ENCODE measurements at regions not wholly inside any gene's neighbourhood (a gene's known extent, or its start where the extent isn't known, plus 50 kb on each side); places are given as distances from the start of the nearest gene placed in this dataset.

- H3K4me1 Mint-ChIP-seq = no peaks in the 10 kb centered on the region
- H3K27me3 Mint-ChIP-seq = no peaks in the 10 kb centered on the region
- no peak overlapping the region for H3K4me3 Mint-ChIP-seq
- no peak for DNase-seq
- peaks cover 3 to 4% of the 10 kb centered on the region in 2 donors for H3K9me3 Mint-ChIP-seq
- H3K27ac Mint-ChIP-seq = no peak overlapping the region
- no peaks in the 10 kb centered on the region for H3K36me3 Mint-ChIP-seq
- no peak for ATAC-seq (replicated peaks)
These were observed 56.9 kb downstream of the SLITRK6 start for GRCh38 chr13:85742355-85742754.

GRCh38 chr13:85741017-85741416 is 58.2 kb downstream of the SLITRK6 start:
- DNase-seq (no peak), ATAC-seq (replicated peaks) (no peak)
- H3K27ac Mint-ChIP-seq = no peak overlapping the region
- peaks cover 6 to 11% of the 10 kb centered on the region in 2 donors for H3K9me3 Mint-ChIP-seq
- H3K27me3 Mint-ChIP-seq = no peaks in the 10 kb centered on the region
- no peaks in the 10 kb centered on the region for H3K4me1 Mint-ChIP-seq
- H3K4me3 Mint-ChIP-seq = no peak overlapping the region
- no peaks in the 10 kb centered on the region for H3K36me3 Mint-ChIP-seq

GRCh38 chr13:85738696-85739320 is 60.4 kb downstream of the SLITRK6 start:
- no peaks in the 10 kb centered on the region for H3K27me3 Mint-ChIP-seq
- no peak overlapping the region for H3K4me3 Mint-ChIP-seq

GRCh38 chr13:85737952-85738351 is 61.3 kb downstream of the SLITRK6 start:
- DNase-seq (no peak), ATAC-seq (replicated peaks) (peak in 1 of 2 donors; percentile 42)
- H3K4me1 Mint-ChIP-seq = no peaks in the 10 kb centered on the region
- no peaks in the 10 kb centered on the region for H3K27me3 Mint-ChIP-seq
- H3K36me3 Mint-ChIP-seq = no peaks in the 10 kb centered on the region
- H3K4me3 Mint-ChIP-seq = no peak overlapping the region
- peaks cover 6 to 11% of the 10 kb centered on the region in 2 donors for H3K9me3 Mint-ChIP-seq
- no peak overlapping the region for H3K27ac Mint-ChIP-seq

More at GRCh38 chr13:85738696-85739320, 60.4 kb downstream of the SLITRK6 start:
- Mint-ChIP-seq H3K9me3 (peaks cover 6 to 11% of the 10 kb centered on the region in 2 donors), H3K36me3 (no peaks in the 10 kb centered on the region), H3K4me1 (no peaks in the 10 kb centered on the region), H3K27ac (no peak overlapping the region)
- DNase-seq (no peak), ATAC-seq (replicated peaks) (no peak)

GRCh38 chr13:85729296-85729695 is 69.9 kb downstream of the SLITRK6 start:
- Mint-ChIP-seq H3K27ac (no peak overlapping the region), H3K4me1 (no peaks in the 10 kb centered on the region), H3K27me3 (no peaks in the 10 kb centered on the region), H3K36me3 (no peaks in the 10 kb centered on the region), H3K9me3 (no peaks in the 10 kb centered on the region), H3K4me3 (no peak overlapping the region)
- no peak for ATAC-seq (replicated peaks)
- no peak for DNase-seq

GRCh38 chr13:85728811-85729210 is 70.4 kb downstream of the SLITRK6 start:
- no peak overlapping the region for H3K27ac Mint-ChIP-seq
- H3K36me3 Mint-ChIP-seq = no peaks in the 10 kb centered on the region
- no peak overlapping the region for H3K4me3 Mint-ChIP-seq
- ATAC-seq (replicated peaks) (no peak), DNase-seq (no peak)
- H3K4me1 Mint-ChIP-seq = no peaks in the 10 kb centered on the region
- H3K27me3 Mint-ChIP-seq = no peaks in the 10 kb centered on the region
- no peaks in the 10 kb centered on the region for H3K9me3 Mint-ChIP-seq

- H3K27ac Mint-ChIP-seq = no peak overlapping the region
- no peaks in the 10 kb centered on the region for H3K4me1 Mint-ChIP-seq
- H3K9me3 Mint-ChIP-seq = no peaks in the 10 kb centered on the region
- no peak overlapping the region for H3K4me3 Mint-ChIP-seq
- no peaks in the 10 kb centered on the region for H3K36me3 Mint-ChIP-seq
- no peaks in the 10 kb centered on the region for H3K27me3 Mint-ChIP-seq
- ATAC-seq (replicated peaks) (no peak), DNase-seq (no peak)
These were observed 73.8 kb downstream of the SLITRK6 start for GRCh38 chr13:85725433-85725832.

GRCh38 chr13:85724546-85725432 is 74.4 kb downstream of the SLITRK6 start:
- H3K27ac Mint-ChIP-seq = no peak overlapping the region
- H3K36me3 Mint-ChIP-seq = no peaks in the 10 kb centered on the region
- H3K27me3 Mint-ChIP-seq = no peaks in the 10 kb centered on the region
- H3K4me1 Mint-ChIP-seq = no peaks in the 10 kb centered on the region
- ATAC-seq (replicated peaks) (no peak), DNase-seq (no peak)
- no peak overlapping the region for H3K4me3 Mint-ChIP-seq
- H3K9me3 Mint-ChIP-seq = no peaks in the 10 kb centered on the region

GRCh38 chr13:85719749-85720148 is 79.5 kb downstream of the SLITRK6 start:
- ATAC-seq (replicated peaks) = no peak
- H3K27ac Mint-ChIP-seq = no peak overlapping the region
- no peaks in the 10 kb centered on the region for H3K4me1 Mint-ChIP-seq
- no peaks in the 10 kb centered on the region for H3K27me3 Mint-ChIP-seq
- no peak overlapping the region for H3K4me3 Mint-ChIP-seq
- H3K9me3 Mint-ChIP-seq = no peaks in the 10 kb centered on the region
- DNase-seq = no peak
- H3K36me3 Mint-ChIP-seq = no peaks in the 10 kb centered on the region

GRCh38 chr13:85717921-85718320 is 81.3 kb downstream of the SLITRK6 start:
- ATAC-seq (replicated peaks) (no peak), DNase-seq (no peak)
- Mint-ChIP-seq H3K9me3 (no peaks in the 10 kb centered on the region), H3K36me3 (no peaks in the 10 kb centered on the region), H3K27ac (no peak overlapping the region), H3K27me3 (no peaks in the 10 kb centered on the region), H3K4me1 (no peaks in the 10 kb centered on the region), H3K4me3 (no peak overlapping the region)

GRCh38 chr13:85710545-85710944 is 88.7 kb downstream of the SLITRK6 start:
- no peak overlapping the region for H3K4me3 Mint-ChIP-seq
- H3K4me1 Mint-ChIP-seq = no peaks in the 10 kb centered on the region
- DNase-seq = no peak
- H3K27me3 Mint-ChIP-seq = no peaks in the 10 kb centered on the region
- ATAC-seq (replicated peaks) = no peak
- no peaks in the 10 kb centered on the region for H3K36me3 Mint-ChIP-seq
- H3K27ac Mint-ChIP-seq = no peak overlapping the region
- no peaks in the 10 kb centered on the region for H3K9me3 Mint-ChIP-seq

- Mint-ChIP-seq H3K27me3 (no peaks in the 10 kb centered on the region), H3K4me3 (no peak overlapping the region), H3K9me3 (no peaks in the 10 kb centered on the region), H3K36me3 (no peaks in the 10 kb centered on the region), H3K27ac (no peak overlapping the region), H3K4me1 (no peaks in the 10 kb centered on the region)
- no peak for ATAC-seq (replicated peaks)
- no peak for DNase-seq
These were observed 89.5 kb downstream of the SLITRK6 start for GRCh38 chr13:85709721-85710120.

- Mint-ChIP-seq H3K27ac (no peak overlapping the region), H3K27me3 (no peaks in the 10 kb centered on the region), H3K4me3 (no peak overlapping the region), H3K9me3 (no peaks in the 10 kb centered on the region), H3K36me3 (no peaks in the 10 kb centered on the region), H3K4me1 (no peaks in the 10 kb centered on the region)
- no peak for ATAC-seq (replicated peaks)
- no peak for DNase-seq
These were observed 90.1 kb downstream of the SLITRK6 start for GRCh38 chr13:85709072-85709471.

GRCh38 chr13:85700906-85701305 is 98.3 kb downstream of the SLITRK6 start:
- Mint-ChIP-seq H3K4me3 (no peak overlapping the region), H3K36me3 (peaks cover 0 to 2% of the 10 kb centered on the region in 2 donors), H3K27ac (no peak overlapping the region), H3K4me1 (no peaks in the 10 kb centered on the region), H3K27me3 (no peaks in the 10 kb centered on the region), H3K9me3 (peaks cover 0 to 16% of the 10 kb centered on the region in 2 donors)
- ATAC-seq (replicated peaks) (no peak), DNase-seq (no peak)

GRCh38 chr13:85698256-85698655 is 101.0 kb downstream of the SLITRK6 start:
- ATAC-seq (replicated peaks) (no peak), DNase-seq (no peak)
- Mint-ChIP-seq H3K27ac (no peak overlapping the region), H3K4me3 (no peak overlapping the region), H3K36me3 (peaks cover 0 to 2% of the 10 kb centered on the region in 2 donors), H3K9me3 (peaks cover 0 to 13% of the 10 kb centered on the region in 2 donors), H3K4me1 (no peaks in the 10 kb centered on the region), H3K27me3 (no peaks in the 10 kb centered on the region)

Measured in stimulated activated naive B cell treated with anti-CD40 and anti-IgM and Interleukin-4, amounts not matched to agents 10 μg/mL and 1 μg/mL and 100 μg/mL, for 72 hours (primary cell).